ENCODE measurements at regions not wholly inside any gene's neighbourhood (a gene's known extent, or its start where the extent isn't known, plus 50 kb on each side); places are given as distances from the start of the nearest gene placed in this dataset.
A peak's percentile ranks its signal among the peaks of the same experiment; 100 is the strongest.

- DNase-seq = peak; percentile 56
These were observed 258.9 kb downstream of the UACA start for GRCh38 chr15:70504299-70504951.

- DNase-seq = no peak
These were observed 259.5 kb downstream of the UACA start for GRCh38 chr15:70503798-70504298.

GRCh38 chr15:70503073-70503745 lies 260.1 kb downstream of the UACA start:
- DNase-seq = no peak

- no peak for DNase-seq
These were observed 260.8 kb downstream of the UACA start for GRCh38 chr15:70502529-70502928.

- DNase-seq = no peak
These were observed 261.5 kb downstream of the UACA start for GRCh38 chr15:70501849-70502248.

- DNase-seq = no peak
These were observed 262.1 kb downstream of the UACA start for GRCh38 chr15:70501121-70501727.

GRCh38 chr15:70499791-70500190 lies 263.6 kb downstream of the UACA start:
- DNase-seq = no peak

- no peak for DNase-seq
These were observed 265.2 kb downstream of the UACA start for GRCh38 chr15:70498096-70498626.

GRCh38 chr15:70497661-70498060 lies 265.7 kb downstream of the UACA start:
- no peak for DNase-seq

GRCh38 chr15:70495991-70496599 lies 267.3 kb downstream of the UACA start:
- DNase-seq = peak; percentile 26

GRCh38 chr15:70494852-70495571 lies 268.3 kb downstream of the UACA start:
- no peak for DNase-seq

GRCh38 chr15:70494517-70494851 lies 268.9 kb downstream of the UACA start:
- DNase-seq = no peak

- no peak for DNase-seq
These were observed 269.4 kb downstream of the UACA start for GRCh38 chr15:70493787-70494516.

GRCh38 chr15:70493376-70493775 lies 270.0 kb downstream of the UACA start:
- DNase-seq = no peak

- DNase-seq = peak; percentile 98
These were observed 270.8 kb downstream of the UACA start for GRCh38 chr15:70492240-70493177.

GRCh38 chr15:70491641-70492040 lies 271.7 kb downstream of the UACA start:
- DNase-seq = no peak

GRCh38 chr15:70491201-70491621 lies 272.1 kb downstream of the UACA start:
- peak; percentile 35 for DNase-seq

- no peak for DNase-seq
These were observed 272.6 kb downstream of the UACA start for GRCh38 chr15:70490838-70491155.

- DNase-seq = no peak
These were observed 273.1 kb downstream of the UACA start for GRCh38 chr15:70490148-70490837.
